ENCODE measurements at regions not wholly inside any gene's neighbourhood (a gene's known extent, or its start where the extent isn't known, plus 50 kb on each side); places are given as distances from the start of the nearest gene placed in this dataset.

GRCh38 chr11:71086687-71087258 lies 165.6 kb downstream of the SHANK2 start:
- Histone ChIP-seq H3K36me3 (ENCODE audit: control insufficient read depth in 2 of 2, extremely low read depth in 1 of 2, insufficient read depth in 2 of 2, low read length in 2 of 2) (no peaks in the 10 kb centered on the region), H3K9me3 (replicated peaks; ENCODE audit: control insufficient read depth, insufficient read depth, low read length) (peaks cover 2% of the 10 kb centered on the region), H3K4me2 (ENCODE audit: insufficient read depth, low read length) (no peak overlapping the region), H3K27me3 (ENCODE audit: control insufficient read depth in 2 of 2, insufficient read depth in 2 of 2, low read length in 2 of 2) (no peaks in the 10 kb centered on the region), H3K9me1 (replicated peaks; ENCODE audit: control insufficient read depth, extremely low read depth, insufficient read depth, low read length) (no peaks in the 10 kb centered on the region), H4K20me1 (replicated peaks; ENCODE audit: control insufficient read depth, extremely low read depth, insufficient read depth, low read length) (no peaks in the 10 kb centered on the region), H3K27ac (ENCODE audit: insufficient read depth, low read depth, low read length) (no peak overlapping the region), H3K9ac (replicated peaks; ENCODE audit: extremely low read depth, insufficient read depth, low read length) (no peak overlapping the region), H2AFZ (ENCODE audit: low read depth, low read length) (no peak overlapping the region), H3K79me2 (ENCODE audit: control insufficient read depth, insufficient read depth, low read length) (no peaks in the 10 kb centered on the region), H3K4me3 (replicated peaks in 1 of 3; ENCODE audit: insufficient read depth in 1 of 3, low read depth in 1 of 3, low read length in 3 of 3) (no peak overlapping the region), H3K4me1 (ENCODE audit: control insufficient read depth, extremely low read depth, insufficient read depth, low read length) (no peaks in the 10 kb centered on the region)
- CTCF ChIA-PET: interaction anchor here (0.6 kb wide), 1 partner anchor 477 kb away, joined by 3 read pairs; no protein-coding TSS in a partner anchor
- POLR2A ChIA-PET: no interaction called here
- no peak for DNase-seq (ENCODE audit: low read depth, low spot score)
- BruUV-seq (replicated peaks): no TSS peak
- TF ChIP-seq, protein P1, sequence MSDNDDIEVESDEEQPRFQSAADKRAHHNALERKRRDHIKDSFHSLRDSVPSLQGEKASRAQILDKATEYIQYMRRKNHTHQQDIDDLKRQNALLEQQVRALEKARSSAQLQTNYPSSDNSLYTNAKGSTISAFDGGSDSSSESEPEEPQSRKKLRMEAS (IDR thresholded peaks at IDR 0.05; ENCODE audit: insufficient read depth, insufficient read length): no peak
- TF ChIP-seq EZH2 (IDR thresholded peaks at IDR 0.05; ENCODE audit: borderline replicate concordance, low read depth, low read length, severe bottlenecking) (no peak), JUN (IDR thresholded peaks at IDR 0.05; ENCODE audit: borderline replicate concordance, insufficient read depth, insufficient read length, low read depth) (no peak), MYC (IDR thresholded peaks at IDR 0.05; ENCODE audit: low read depth, low read length) (no peak)
- dilution Hi-C loops (cut with MboI; ENCODE audit: extremely low pct_ligation_motif_present, low sequenced_read_pairs): no loop called here
- FAIRE-seq: no peak
- intact Hi-C loops (cut with micrococcal nuclease): no loop called here

GRCh38 chr11:71084306-71085012 lies 167.9 kb downstream of the SHANK2 start:
- Histone ChIP-seq H3K9me1 (replicated peaks; ENCODE audit: control insufficient read depth, extremely low read depth, insufficient read depth, low read length) (no peaks in the 10 kb centered on the region), H3K9me3 (replicated peaks; ENCODE audit: control insufficient read depth, insufficient read depth, low read length) (no peaks in the 10 kb centered on the region), H3K36me3 (ENCODE audit: control insufficient read depth in 2 of 2, extremely low read depth in 1 of 2, insufficient read depth in 2 of 2, low read length in 2 of 2) (no peaks in the 10 kb centered on the region), H3K79me2 (ENCODE audit: control insufficient read depth, insufficient read depth, low read length) (no peaks in the 10 kb centered on the region), H4K20me1 (replicated peaks; ENCODE audit: control insufficient read depth, extremely low read depth, insufficient read depth, low read length) (no peaks in the 10 kb centered on the region), H3K4me3 (replicated peaks in 1 of 3; ENCODE audit: insufficient read depth in 1 of 3, low read depth in 1 of 3, low read length in 3 of 3) (no peak overlapping the region), H3K27ac (ENCODE audit: insufficient read depth, low read depth, low read length) (no peak overlapping the region), H3K4me1 (ENCODE audit: control insufficient read depth, extremely low read depth, insufficient read depth, low read length) (no peaks in the 10 kb centered on the region), H2AFZ (ENCODE audit: low read depth, low read length) (no peak overlapping the region), H3K9ac (replicated peaks; ENCODE audit: extremely low read depth, insufficient read depth, low read length) (no peak overlapping the region), H3K4me2 (ENCODE audit: insufficient read depth, low read length) (no peak overlapping the region), H3K27me3 (ENCODE audit: control insufficient read depth in 2 of 2, insufficient read depth in 2 of 2, low read length in 2 of 2) (no peaks in the 10 kb centered on the region)
- BruUV-seq (replicated peaks): no TSS peak
- DNase-seq (ENCODE audit: low read depth, low spot score): no peak
- POLR2A ChIA-PET: no interaction called here
- dilution Hi-C loops (cut with MboI; ENCODE audit: extremely low pct_ligation_motif_present, low sequenced_read_pairs): no loop called here
- FAIRE-seq: no peak
- CTCF ChIA-PET: no interaction called here
- TF ChIP-seq POLR2AphosphoS5 (IDR thresholded peaks at IDR 0.05; ENCODE audit: insufficient read depth, low read depth, low read length) (no peak), CTCF (IDR thresholded peaks at IDR 0.05; ENCODE audit: extremely low read depth in 1 of 2, insufficient read depth in 1 of 2, low read depth in 1 of 2, low read length in 2 of 2) (no peak), MYC (IDR thresholded peaks at IDR 0.05; ENCODE audit: low read depth, low read length) (no peak), POLR2A (IDR thresholded peaks at IDR 0.05; ENCODE audit: low read depth, low read length) (no peak), EZH2 (IDR thresholded peaks at IDR 0.05; ENCODE audit: borderline replicate concordance, low read depth, low read length, severe bottlenecking) (no peak), FOS (IDR thresholded peaks at IDR 0.05; ENCODE audit: borderline replicate concordance, insufficient read depth, low read length) (no peak), JUN (IDR thresholded peaks at IDR 0.05; ENCODE audit: borderline replicate concordance, insufficient read depth, insufficient read length, low read depth) (no peak), GATA2 (IDR thresholded peaks at IDR 0.05; ENCODE audit: insufficient read depth, insufficient read length, low read depth, low read length) (no peak)
- TF ChIP-seq, protein P1 (IDR thresholded peaks at IDR 0.05; ENCODE audit: insufficient read depth, insufficient read length): no peak
- intact Hi-C loops (cut with micrococcal nuclease): no loop called here

Measured in endothelial cell of umbilical vein (primary cell).